ENCODE measurements at regions not wholly inside any gene's neighbourhood (a gene's known extent, or its start where the extent isn't known, plus 50 kb on each side); places are given as distances from the start of the nearest gene placed in this dataset.

DNA sequence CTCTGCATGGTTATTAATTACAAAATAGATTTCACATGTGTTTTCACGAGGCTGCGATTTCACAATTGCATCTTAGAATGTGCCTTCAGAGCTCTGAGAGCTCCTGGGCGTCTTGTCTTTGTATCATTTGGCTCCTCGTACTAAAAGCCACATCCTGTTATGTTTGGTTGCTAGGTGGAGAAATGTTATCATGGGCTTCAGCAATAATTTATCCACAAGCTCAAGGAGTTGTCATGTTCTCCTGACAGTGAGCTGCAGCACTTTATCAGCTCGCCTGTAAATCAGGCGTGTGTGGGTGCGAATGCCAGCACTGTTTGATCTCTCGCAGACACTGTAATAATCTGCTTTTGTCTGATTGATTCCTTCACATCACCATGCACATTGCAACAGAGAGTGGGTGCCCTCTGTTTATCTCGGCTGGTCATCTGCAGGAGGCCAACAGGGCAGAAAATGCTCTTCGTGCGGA lies 218.6 kb upstream of the ZFP64 start:
- no peak for TF ChIP-seq CTCF (conservative IDR thresholded peaks at IDR 0.05; ENCODE audit: low read depth, low read length)
- no peak for TF ChIP-seq EZH2 (IDR thresholded peaks at IDR 0.05; ENCODE audit: borderline replicate concordance, low read depth, low read length, poor library complexity, severe bottlenecking)
